ENCODE measurements at regions not wholly inside any gene's neighbourhood (a gene's known extent, or its start where the extent isn't known, plus 50 kb on each side); places are given as distances from the start of the nearest gene placed in this dataset.

- no peak for TF ChIP-seq CTCF (IDR thresholded peaks at IDR 0.05)
- TF ChIP-seq POLR2AphosphoS5 (IDR thresholded peaks at IDR 0.05) = no peak
These were observed 1578.9 kb downstream of the REEP3 start for GRCh38 chr10:65100146-65100545.
